Activated CD4-positive, alpha-beta memory T cell treated with anti-CD3 and anti-CD28 coated beads for 36 hours (primary cell): ENCODE measurements at regions not wholly inside any gene's neighbourhood (a gene's known extent, or its start where the extent isn't known, plus 50 kb on each side); places are given as distances from the start of the nearest gene placed in this dataset.

ENCODE experiments used
- CTCF ChIA-PET: fragments of 350-600 bp; sonication (Branson Sonifier 250); formaldehyde crosslinking; loops from one replicate; lab custom pipeline; 2021; ENCODE audit warnings: antibody characterized with exemption, inconsistent platforms; lab: Charles Lee
- POLR2A ChIA-PET: fragments of 350-600 bp; sonication (Branson Sonifier 250); formaldehyde crosslinking; loops from one replicate; lab custom pipeline; 2021; ENCODE audit warnings: antibody characterized with exemption; lab: Charles Lee
- DNase-seq: peaks from one replicate; pipeline ENCODE4 v3.0.0-alpha.2; 2020
- H3K27ac Mint-ChIP-seq: one replicate; pipeline ENCODE4 v1.8.0; 2021; ENCODE audit warnings: mixed read lengths
- H3K27me3 Mint-ChIP-seq: one replicate; pipeline ENCODE4 v1.8.0; 2021; ENCODE audit warnings: mixed read lengths
- H3K36me3 Mint-ChIP-seq: one replicate; pipeline ENCODE4 v1.8.0; 2021; ENCODE audit warnings: mixed read lengths
- H3K4me1 Mint-ChIP-seq: one replicate; pipeline ENCODE4 v1.8.0; 2021; ENCODE audit warnings: low read depth, mixed read lengths
- H3K4me3 Mint-ChIP-seq: one replicate; pipeline ENCODE4 v1.8.0; 2021; ENCODE audit warnings: mild to moderate bottlenecking, mixed read lengths
- H3K9me3 Mint-ChIP-seq: one replicate; pipeline ENCODE4 v1.8.0; 2021; ENCODE audit warnings: mixed read lengths
- intact Hi-C: fragments of 100-400 bp; cut with micrococcal nuclease; formaldehyde crosslinking; loops from one replicate; pipeline ENCODE4 v1.15.1; 2023

DNA sequence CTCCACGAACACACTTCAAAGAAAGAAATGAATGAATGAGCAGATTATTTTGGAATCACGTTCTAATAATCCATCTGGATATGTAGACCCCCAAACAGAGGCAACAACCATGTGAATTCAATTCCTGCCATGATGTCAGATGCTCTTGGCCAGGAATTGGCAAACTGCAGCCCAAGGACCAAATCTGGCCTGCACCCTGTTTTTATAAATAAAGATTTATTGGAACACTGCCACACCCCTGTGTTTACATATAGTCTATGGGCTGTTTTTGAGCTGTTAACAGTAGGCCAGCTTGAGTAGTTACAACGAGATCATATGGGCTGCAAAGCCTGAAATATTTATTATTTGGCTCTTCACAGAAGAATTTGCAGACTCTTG is 336.0 kb upstream of the ZFHX3 start:
- POLR2A ChIA-PET: no interaction called here
- H3K27me3 Mint-ChIP-seq: no peaks in the 10 kb centered on the region
- CTCF ChIA-PET: no interaction called here

DNA sequence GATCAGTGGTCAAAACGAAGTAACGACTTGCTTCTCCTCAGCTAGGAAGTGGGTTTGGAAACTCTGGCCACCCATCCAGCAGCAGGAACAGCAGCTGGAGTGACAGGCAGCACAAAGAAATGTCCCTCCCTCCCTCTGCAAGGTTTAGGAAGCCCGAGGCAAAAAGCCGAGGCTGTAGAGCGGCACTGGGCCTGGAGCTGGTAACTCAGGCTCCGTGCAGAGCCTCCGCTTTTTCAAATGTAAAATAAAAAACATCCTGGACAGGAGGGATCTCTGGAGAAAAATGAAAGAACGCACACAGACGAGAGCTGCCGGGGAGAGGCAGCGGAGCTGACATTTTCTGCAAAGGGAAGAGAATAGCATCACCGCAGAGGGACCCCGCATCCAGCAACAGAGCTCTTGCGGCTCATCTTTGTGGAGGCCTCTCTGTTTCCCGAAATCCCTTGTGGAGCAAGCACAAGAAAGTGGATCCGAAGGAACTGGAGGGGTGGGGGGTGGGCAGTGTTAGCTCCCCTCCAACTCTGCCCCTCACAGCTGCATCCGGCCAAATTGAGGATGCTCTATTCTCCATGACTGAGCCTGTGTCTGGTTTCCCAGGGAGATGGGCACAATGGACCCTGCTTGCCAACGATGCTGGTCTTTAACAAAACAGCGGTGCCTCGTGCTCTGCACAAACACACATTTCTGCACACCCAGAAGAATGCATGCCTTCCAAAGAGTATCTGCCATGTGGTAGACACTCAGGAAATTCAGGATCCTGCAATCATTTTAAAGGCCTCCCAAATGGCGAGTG is 335.5 kb upstream of the ZFHX3 start:
- H3K27ac Mint-ChIP-seq: no peak overlapping the region
- no peaks in the 10 kb centered on the region for H3K4me1 Mint-ChIP-seq
- H3K9me3 Mint-ChIP-seq: no peaks in the 10 kb centered on the region
- no peaks in the 10 kb centered on the region for H3K27me3 Mint-ChIP-seq
- CTCF ChIA-PET: no interaction called here
- DNase-seq: no peak
- H3K36me3 Mint-ChIP-seq: no peaks in the 10 kb centered on the region
- POLR2A ChIA-PET: no interaction called here
- no peak overlapping the region for H3K4me3 Mint-ChIP-seq
- intact Hi-C loops: no loop called here

More for the DNA sequence above, 336.0 kb upstream of the ZFHX3 start:
- H3K36me3 Mint-ChIP-seq: no peaks in the 10 kb centered on the region
- no peaks in the 10 kb centered on the region for H3K4me1 Mint-ChIP-seq
- H3K9me3 Mint-ChIP-seq: no peaks in the 10 kb centered on the region
- intact Hi-C loops: no loop called here
- no peak for DNase-seq
- H3K27ac Mint-ChIP-seq: no peak overlapping the region
- H3K4me3 Mint-ChIP-seq: no peak overlapping the region

DNA sequence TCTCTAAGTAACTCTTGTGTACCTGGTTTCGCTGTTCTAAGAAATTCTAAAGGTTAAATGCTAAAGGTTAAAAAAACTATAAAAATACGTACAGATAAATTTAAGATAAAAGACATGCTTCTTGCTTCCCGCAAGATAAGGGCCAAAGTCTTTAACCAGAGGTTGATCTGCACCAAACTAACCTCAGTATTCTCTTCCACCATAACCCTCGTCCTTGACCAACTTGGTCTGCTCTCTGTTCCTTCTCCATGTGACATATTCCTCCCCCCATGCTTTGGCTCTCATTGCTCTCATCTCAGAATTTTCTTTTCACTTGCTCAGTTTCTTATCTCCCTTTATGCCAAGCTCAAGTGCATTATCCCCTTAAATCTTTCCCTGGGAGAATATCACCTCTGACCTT is 330.5 kb upstream of the ZFHX3 start:
- no peak overlapping the region for H3K27ac Mint-ChIP-seq
- H3K4me3 Mint-ChIP-seq: no peak overlapping the region
- H3K27me3 Mint-ChIP-seq: no peaks in the 10 kb centered on the region
- POLR2A ChIA-PET: no interaction called here
- intact Hi-C loops: no loop called here
- CTCF ChIA-PET: no interaction called here
- DNase-seq: no peak
- no peaks in the 10 kb centered on the region for H3K4me1 Mint-ChIP-seq
- H3K9me3 Mint-ChIP-seq: no peaks in the 10 kb centered on the region
- H3K36me3 Mint-ChIP-seq: no peaks in the 10 kb centered on the region

- Mint-ChIP-seq H3K36me3 (no peaks in the 10 kb centered on the region), H3K9me3 (no peaks in the 10 kb centered on the region), H3K27ac (no peak overlapping the region), H3K4me1 (no peaks in the 10 kb centered on the region), H3K27me3 (no peaks in the 10 kb centered on the region), H3K4me3 (no peak overlapping the region)
- no peak for DNase-seq
- ChIA-PET CTCF (no interaction called here), POLR2A (no interaction called here)
- intact Hi-C loops: no loop called here
Observed at GRCh38 chr16:73371584-73372319, 323.8 kb upstream of the ZFHX3 start.

- ChIA-PET POLR2A (no interaction called here), CTCF (no interaction called here)
- H3K36me3 Mint-ChIP-seq: no peaks in the 10 kb centered on the region
- H3K4me3 Mint-ChIP-seq: no peak overlapping the region
- no peaks in the 10 kb centered on the region for H3K4me1 Mint-ChIP-seq
- intact Hi-C loops: no loop called here
- no peak for DNase-seq
- no peak overlapping the region for H3K27ac Mint-ChIP-seq
- no peaks in the 10 kb centered on the region for H3K9me3 Mint-ChIP-seq
- H3K27me3 Mint-ChIP-seq: no peaks in the 10 kb centered on the region
Observed at GRCh38 chr16:73369851-73370250, 321.9 kb upstream of the ZFHX3 start.

- CTCF ChIA-PET: no interaction called here
- DNase-seq: no peak
Observed at GRCh38 chr16:73368715-73369114, 320.8 kb upstream of the ZFHX3 start.

DNA sequence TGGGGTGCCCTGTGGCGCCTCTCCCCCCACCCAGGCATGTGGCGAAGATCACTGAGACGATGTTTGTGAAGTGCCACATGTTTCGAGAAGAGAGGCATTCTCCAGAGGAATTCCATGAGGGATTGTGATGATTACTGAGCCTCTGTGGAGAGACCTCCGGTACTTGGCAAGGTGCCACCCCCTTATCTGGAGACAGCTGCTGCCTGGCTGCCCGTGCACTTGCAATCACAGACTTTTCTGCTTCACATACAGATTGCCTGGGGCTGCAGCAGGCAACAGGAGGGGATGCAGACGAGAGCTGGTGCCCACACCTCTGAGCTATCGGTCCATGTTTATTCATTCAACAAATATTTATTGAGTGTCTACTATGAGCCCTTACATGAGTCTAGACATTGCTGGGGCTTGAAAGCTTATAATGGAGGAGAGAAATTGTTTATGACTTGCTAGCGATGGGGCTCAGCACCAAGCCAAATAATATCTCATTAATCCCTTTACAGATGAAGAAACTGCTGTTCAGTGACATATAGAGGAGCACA is 317.2 kb upstream of the ZFHX3 start:
- ChIA-PET CTCF (no interaction called here), POLR2A (no interaction called here)
- H3K4me1 Mint-ChIP-seq: no peaks in the 10 kb centered on the region
- intact Hi-C loops: no loop called here
- H3K9me3 Mint-ChIP-seq: no peaks in the 10 kb centered on the region
- H3K4me3 Mint-ChIP-seq: no peak overlapping the region
- no peaks in the 10 kb centered on the region for H3K36me3 Mint-ChIP-seq
- H3K27ac Mint-ChIP-seq: no peak overlapping the region
- H3K27me3 Mint-ChIP-seq: no peaks in the 10 kb centered on the region
- DNase-seq: no peak

More at GRCh38 chr16:73368715-73369114, 320.8 kb upstream of the ZFHX3 start:
- Mint-ChIP-seq H3K36me3 (no peaks in the 10 kb centered on the region), H3K9me3 (no peaks in the 10 kb centered on the region), H3K27me3 (no peaks in the 10 kb centered on the region), H3K4me3 (no peak overlapping the region), H3K27ac (no peak overlapping the region), H3K4me1 (no peaks in the 10 kb centered on the region)
- POLR2A ChIA-PET: no interaction called here
- intact Hi-C loops: no loop called here

DNA sequence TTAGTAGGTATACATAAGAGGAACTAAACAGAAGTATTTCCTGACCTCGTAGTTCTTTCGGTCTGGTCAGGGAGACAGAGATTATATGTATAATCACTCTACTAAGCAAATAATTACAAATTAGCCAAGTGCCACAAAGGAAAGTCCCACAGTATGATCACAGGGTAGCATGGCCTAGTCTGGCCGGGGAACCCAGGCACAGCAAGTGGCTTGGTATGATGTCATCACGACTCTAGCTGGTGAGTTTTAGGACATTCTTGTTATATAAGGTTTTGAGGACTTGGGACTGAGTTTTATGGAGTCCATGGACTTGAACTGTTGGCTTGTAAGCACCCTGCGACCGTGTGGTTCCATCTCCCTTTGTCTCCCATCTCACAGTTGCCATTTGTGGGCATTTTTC is 316.5 kb upstream of the ZFHX3 start:
- intact Hi-C loops: no loop called here
- Mint-ChIP-seq H3K27ac (no peak overlapping the region), H3K27me3 (no peaks in the 10 kb centered on the region), H3K36me3 (no peaks in the 10 kb centered on the region), H3K4me3 (no peak overlapping the region), H3K4me1 (no peaks in the 10 kb centered on the region), H3K9me3 (no peaks in the 10 kb centered on the region)
- no peak for DNase-seq
- CTCF ChIA-PET: no interaction called here
- POLR2A ChIA-PET: no interaction called here

DNA sequence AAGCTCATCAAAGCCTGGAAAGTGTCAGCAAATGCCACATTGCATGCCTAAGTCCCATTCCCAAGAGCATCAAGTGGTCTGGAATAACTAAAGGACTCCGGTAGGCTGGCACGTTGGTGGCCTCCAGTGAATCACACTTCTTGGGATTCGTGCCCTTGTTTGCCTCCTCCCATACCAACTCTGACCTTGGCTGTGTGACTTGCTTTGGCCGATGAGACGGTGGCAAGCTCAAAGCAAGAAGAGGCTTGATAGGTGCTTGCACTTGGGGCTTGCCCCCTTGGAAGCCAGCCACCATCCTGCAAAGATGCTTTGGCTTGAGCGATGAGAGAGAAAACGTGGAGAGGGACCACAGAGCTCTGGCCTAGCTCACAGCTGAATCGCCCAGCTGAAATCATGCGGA is 313.1 kb upstream of the ZFHX3 start:
- Mint-ChIP-seq H3K4me1 (no peaks in the 10 kb centered on the region), H3K27ac (no peak overlapping the region), H3K9me3 (no peaks in the 10 kb centered on the region), H3K27me3 (no peaks in the 10 kb centered on the region), H3K36me3 (no peaks in the 10 kb centered on the region), H3K4me3 (no peak overlapping the region)
- no peak for DNase-seq
- ChIA-PET POLR2A (no interaction called here), CTCF (no interaction called here)
- intact Hi-C loops: no loop called here

- H3K27ac Mint-ChIP-seq: no peak overlapping the region
- ChIA-PET CTCF (no interaction called here), POLR2A (no interaction called here)
- H3K4me3 Mint-ChIP-seq: no peak overlapping the region
- H3K36me3 Mint-ChIP-seq: no peaks in the 10 kb centered on the region
- H3K27me3 Mint-ChIP-seq: no peaks in the 10 kb centered on the region
- H3K9me3 Mint-ChIP-seq: no peaks in the 10 kb centered on the region
- intact Hi-C loops: no loop called here
- DNase-seq: no peak
- no peaks in the 10 kb centered on the region for H3K4me1 Mint-ChIP-seq
Observed at GRCh38 chr16:73356401-73357079, 308.6 kb upstream of the ZFHX3 start.

DNA sequence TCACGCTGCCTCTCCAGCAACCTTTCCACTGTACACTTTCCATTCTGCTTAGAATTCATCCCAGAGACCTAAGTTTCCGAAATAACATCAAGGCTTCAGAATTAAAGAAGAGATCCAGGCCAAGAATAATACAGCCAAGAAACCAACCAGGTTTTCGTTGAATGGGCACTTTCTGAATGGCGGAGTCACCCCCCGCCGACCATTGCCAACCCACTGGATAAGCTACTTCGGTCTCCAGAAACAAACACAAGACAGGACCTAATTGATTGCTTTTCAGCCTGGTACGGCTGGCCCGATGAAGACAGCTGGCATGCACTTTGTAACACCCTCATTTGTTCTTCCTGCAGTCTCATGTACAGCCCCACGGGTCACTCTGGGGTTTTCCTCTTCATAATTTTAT is 308.1 kb upstream of the ZFHX3 start:
- H3K4me1 Mint-ChIP-seq: no peaks in the 10 kb centered on the region
- H3K27me3 Mint-ChIP-seq: no peaks in the 10 kb centered on the region
- no peak overlapping the region for H3K27ac Mint-ChIP-seq
- DNase-seq: no peak
- ChIA-PET CTCF (no interaction called here), POLR2A (no interaction called here)
- no peak overlapping the region for H3K4me3 Mint-ChIP-seq
- intact Hi-C loops: no loop called here
- no peaks in the 10 kb centered on the region for H3K36me3 Mint-ChIP-seq
- no peaks in the 10 kb centered on the region for H3K9me3 Mint-ChIP-seq

DNA sequence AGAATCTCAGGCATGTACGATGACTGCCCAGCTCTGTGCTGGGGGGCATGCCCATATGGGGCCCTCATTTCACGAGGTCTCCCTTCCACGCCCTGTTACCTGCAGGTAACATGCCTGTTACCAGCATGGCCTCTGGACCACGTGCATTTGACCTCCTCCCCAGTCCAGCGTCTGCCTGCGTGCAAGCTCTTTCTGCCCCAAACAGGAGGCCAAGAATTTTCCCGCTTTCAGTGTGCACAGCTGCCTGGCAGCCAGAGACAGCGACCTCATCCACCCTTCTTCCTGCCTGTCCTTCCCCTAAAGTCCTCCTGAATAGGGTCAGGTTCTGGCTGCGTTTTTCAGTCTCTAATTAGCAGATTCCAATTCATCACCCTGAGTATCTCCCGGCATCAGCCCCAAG is 306.5 kb upstream of the ZFHX3 start:
- no peak overlapping the region for H3K27ac Mint-ChIP-seq
- CTCF ChIA-PET: no interaction called here
- intact Hi-C loops: no loop called here
- H3K9me3 Mint-ChIP-seq: no peaks in the 10 kb centered on the region
- no peaks in the 10 kb centered on the region for H3K36me3 Mint-ChIP-seq
- no peaks in the 10 kb centered on the region for H3K4me1 Mint-ChIP-seq
- no peak for DNase-seq
- no peaks in the 10 kb centered on the region for H3K27me3 Mint-ChIP-seq
- POLR2A ChIA-PET: no interaction called here
- H3K4me3 Mint-ChIP-seq: no peak overlapping the region
